Retina (tissue), 1 donor: ENCODE measurements at regions not wholly inside any gene's neighbourhood (a gene's known extent, or its start where the extent isn't known, plus 50 kb on each side); places are given as distances from the start of the nearest gene placed in this dataset.

Experiments used
- DNase-seq: peaks from one replicate; pipeline ENCODE4 v3.0.0-alpha.2; 2016

DNA sequence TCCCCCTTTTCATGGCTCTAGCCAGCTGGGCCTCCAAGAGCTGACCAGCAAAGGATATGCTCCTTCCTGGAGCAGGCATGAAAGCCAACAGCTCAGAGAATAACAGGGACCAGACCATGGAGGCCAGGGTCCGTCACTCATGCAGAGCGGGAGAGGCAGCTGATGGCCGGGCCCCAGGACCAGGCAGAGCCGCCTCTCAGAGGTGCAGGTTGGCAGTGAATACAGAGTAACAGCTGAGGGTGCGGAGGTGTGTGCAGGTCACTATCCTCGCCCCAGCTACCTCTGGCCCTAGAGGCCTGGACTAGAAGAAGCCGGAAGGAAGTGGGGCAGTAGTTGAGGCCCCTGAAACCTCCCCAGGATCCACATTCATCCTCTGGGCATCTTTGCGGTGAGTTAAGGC lies 1377.3 kb downstream of the TBC1D22A start:
- no peak for DNase-seq

DNA sequence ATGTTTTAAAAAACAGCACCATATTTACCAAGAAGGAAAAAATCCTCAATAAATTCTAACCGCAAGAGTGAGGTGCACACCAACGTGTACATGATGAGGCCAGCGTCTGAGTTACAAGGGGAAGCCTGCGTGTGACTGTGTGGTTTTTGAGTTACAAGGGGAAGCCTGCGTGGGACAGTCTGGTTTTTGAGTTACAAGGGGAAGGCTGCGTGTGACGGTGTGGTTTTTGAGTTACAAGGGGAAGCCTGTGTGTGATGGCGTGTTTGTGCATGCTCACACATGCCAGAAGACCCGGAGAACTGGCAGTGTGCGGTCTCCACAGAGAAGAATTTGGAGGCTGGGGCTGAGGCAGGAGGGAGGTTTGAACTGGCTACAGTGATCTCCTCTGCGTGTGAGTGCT lies 1376.4 kb downstream of the TBC1D22A start:
- no peak for DNase-seq

DNA sequence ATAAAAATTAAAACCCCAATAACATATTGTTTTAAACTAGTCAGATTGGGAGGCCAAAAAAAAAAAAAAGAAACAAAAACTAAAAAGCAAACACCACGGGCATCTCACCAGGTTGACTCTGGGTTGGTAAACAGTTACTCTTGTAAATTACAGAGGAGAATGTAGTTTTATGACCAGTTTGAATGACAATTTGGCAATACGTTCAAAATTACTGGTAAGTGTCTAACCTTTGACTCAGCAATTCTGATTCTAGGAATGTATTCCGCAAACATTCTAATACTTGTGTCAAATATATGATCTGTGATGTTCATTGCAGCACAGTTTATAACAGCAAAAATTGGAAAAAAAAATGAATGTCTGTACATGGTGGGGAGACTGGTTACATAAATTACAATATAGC lies 1376.0 kb downstream of the TBC1D22A start:
- no peak for DNase-seq

DNA sequence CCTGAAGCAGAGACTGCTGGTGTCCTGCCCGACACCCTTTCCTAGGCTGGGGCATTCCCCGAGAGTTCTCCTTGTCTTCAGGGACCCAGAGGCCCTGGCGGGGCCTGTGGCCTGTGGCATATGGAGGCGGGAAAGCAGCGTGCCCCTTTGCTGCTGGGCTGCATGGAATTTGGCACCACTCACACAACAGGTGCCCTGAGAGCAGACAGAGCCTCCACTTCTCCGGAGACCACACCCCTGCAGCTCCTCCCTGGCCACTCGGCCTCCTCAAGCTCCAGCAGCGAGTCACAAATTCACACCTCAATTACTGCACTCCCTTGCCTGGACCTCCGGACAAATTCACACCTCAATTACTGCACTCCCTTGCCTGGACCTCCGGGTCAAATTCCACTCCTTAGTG lies 1375.2 kb downstream of the TBC1D22A start:
- DNase-seq, result no peak

DNA sequence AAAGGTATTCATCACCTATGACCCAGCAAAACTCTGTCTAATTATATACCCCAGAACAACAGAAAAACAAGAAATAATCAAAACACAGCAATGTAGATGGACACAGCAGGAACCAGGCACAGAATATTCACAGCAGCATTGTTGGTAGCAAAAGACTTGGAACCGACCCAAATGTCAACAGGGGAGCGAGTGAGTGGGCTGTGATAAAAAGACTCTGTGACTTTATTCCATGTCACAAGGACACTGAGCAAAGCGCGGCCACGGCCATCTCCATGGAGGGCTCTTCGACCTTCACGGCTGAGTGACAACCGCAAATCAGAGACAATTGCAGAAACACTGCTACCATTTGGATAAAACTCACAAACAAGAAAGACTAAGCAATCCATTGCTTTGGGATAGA lies 1373.1 kb downstream of the TBC1D22A start:
- DNase-seq, result no peak

DNA sequence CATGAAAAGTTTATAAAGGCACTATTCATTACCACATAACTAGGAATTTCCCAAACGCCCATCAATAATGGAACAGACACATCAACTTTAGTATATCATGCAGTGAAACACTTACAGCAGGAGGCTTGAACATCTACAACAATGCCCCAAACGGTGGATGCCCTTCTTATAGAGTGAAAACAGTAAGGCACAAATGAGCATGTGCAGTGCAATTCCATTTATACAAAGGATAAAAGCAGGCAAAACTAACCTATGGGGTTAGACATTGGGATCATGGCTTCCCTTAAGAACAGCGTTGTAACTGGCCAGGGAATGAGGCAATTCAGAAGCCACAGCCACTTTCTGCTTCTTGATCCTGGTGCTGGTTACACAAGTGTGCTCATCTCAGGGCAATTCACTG lies 1363.0 kb downstream of the TBC1D22A start:
- DNase-seq, result peak; percentile 32

DNA sequence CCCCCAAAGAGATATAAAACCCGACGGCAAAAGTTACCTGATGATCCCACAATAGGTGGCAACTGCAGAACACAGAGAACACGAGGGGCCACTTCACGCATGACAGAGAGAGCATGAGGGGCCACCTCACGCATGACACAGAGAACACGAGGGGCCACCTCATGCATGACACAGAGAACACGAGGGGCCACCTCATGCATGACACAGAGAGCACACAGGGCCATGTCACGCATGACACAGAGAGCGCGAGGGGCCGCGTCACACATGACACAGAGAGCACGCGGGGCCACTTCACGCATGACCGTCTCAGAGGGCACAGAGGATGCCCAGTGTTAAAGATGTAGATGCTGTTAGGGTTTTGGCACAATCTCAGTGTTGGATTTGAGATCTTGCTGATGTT lies 1359.5 kb downstream of the TBC1D22A start:
- DNase-seq, result no peak

DNA sequence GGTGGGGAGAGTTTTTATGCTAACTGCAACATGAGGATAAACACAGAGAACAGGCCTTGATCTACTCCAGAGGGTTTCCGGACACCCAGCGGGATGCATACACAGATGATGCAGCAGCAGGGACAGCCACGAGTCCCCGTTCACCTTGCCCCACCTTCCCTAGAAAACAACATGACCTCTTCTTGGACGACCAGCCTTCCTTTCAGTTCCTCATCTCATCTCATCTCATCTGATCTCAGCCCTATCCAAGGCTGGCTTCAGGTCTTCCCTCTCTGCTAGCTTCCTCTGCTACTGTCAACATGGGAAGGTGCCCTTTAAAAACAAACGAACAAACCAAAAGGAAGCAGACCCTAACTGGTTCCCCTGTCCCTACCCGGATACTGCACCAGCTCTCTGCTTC lies 1356.2 kb downstream of the TBC1D22A start:
- no peak for DNase-seq

DNA sequence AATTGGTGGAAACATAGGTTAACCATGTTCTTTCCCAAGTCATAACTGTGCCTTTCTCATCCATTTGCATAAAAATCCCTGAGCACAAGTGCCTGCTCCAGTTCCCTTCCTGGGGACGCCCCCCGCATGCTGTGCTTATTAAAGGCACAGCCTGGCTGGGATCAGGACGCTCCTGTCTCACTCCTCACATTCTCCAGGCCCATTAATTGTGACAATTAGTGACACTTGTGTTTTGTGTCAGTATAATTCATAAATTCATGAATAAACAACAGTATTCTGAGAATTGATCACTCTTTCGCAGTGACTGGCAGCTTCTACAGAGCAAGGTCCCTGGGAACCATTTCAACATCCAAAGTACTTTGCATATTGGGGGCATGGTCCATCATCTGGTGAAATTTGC lies 1354.4 kb downstream of the TBC1D22A start:
- DNase-seq, result peak; percentile 43

DNA sequence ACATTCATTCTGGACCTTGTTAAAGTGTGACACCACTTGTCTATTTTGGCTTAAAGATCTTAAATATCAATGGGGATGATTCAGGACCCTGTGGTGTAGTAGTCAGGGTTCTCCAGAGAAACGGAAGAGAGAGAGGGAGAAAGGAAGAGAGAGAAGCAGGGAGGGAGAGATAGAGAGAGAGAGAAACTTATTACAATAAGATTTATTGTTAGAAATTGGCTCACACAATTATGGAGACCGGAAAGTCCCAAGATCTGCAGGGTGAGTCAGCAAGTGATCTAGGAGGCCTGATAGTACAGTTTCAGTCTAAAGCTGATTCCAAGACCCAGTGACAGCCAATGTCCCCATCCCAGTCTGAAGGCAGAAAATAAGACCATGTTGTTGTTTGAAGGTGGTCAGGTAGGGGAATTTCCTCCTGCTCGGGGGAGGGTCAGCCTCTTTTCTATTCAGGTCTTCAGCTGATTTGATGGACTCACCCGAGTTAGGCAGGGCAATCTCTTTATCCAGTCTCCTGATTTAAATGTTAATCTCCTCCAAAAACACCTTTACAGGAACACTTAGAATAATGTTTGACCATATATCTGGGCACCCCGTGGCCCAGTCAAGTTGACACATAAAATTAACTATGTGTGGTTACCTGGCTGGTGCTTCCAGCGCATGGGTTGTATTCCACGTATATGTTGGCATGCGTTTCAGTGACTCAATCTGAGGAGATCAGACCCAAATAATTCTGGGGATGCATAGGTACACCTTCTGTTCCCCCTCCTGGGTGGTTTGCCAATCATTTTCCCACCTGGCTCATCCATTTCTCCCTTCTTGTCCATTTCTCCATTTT lies 1350.5 kb downstream of the TBC1D22A start:
- no peak for DNase-seq

DNA sequence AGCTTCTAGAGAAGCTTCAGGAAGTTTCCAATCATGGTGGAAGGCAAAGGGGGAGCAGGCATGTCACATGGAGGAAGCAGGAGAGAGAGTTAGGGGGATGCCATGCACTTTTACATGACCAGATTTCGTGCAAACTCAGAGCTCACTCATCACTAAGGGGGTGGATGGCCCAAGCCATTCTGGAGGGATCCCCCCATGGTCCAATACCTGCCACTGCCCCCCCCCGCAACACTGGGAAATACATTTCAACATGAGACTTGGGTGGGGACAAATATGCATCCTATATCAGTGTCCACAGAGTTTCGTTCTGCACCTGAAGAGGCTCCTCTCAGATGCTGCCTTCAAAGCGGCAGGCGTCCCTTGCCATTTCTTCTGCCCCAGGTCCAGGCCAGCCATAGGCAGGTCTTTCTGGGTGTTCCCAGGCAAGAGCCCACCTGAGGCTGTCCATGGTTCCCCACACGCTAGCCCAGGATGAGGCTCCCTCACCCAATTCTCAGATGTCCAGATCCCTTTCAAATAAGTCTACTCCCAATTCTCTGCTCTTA lies 1344.3 kb downstream of the TBC1D22A start:
- DNase-seq, result no peak

DNA sequence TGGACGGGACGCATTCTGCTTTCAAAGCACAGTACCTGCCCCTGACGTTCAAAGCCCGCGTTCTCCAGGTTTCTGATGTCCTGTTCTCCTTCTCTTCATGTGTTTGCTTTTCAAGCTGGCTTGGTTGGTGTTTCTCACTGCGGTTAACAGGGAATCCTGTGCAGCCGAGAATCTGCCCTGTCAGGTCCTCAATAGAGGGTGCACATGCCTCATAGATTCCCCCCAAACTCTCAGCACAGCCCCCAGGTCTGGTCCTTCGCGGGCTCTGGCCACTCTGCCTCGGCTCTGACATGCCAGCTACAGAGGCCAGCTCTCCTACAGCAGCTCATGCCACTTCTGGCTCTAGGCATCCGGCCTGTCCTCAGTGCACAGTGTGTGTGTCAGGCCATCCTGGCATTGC lies 1343.8 kb downstream of the TBC1D22A start:
- DNase-seq, result no peak

DNA sequence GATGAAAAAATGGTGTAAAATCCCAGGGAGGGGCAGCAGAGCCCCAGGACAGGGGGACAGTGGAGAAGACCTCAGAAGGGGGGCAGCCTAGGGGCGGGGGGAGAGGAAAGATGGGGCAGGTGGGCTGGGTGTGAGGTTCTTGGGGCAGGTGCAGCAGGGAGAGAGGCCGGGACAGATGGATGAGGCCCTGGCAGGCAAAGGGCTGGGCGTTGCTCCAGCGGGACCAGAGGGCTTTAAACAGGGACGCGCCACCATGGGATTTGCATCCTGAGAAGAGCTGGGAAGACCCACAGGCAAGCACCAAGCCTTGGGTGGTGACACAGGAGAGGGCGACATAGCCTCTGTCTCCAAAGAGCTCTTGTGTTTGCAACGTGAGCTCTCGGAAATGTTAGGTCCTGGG lies 1342.8 kb downstream of the TBC1D22A start:
- DNase-seq, result no peak

DNA sequence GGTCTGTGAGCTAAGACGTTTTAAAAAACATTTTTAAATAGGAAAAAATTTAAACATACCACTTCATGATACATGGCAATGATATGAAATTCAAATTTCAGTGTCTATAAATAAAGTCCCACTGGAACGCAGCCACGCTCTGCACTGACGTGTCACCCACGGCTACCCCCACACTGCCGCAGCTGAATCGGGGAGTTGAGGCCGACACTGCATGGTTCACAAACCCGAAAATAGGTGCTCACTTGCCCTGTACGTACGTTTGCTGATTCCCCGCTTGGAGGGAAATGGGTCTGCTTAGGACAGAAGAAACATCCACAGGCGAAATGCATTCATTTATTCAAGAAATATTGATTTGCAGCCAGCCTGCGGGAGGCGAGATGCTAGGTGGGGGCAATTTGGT lies 1342.3 kb downstream of the TBC1D22A start:
- no peak for DNase-seq

DNA sequence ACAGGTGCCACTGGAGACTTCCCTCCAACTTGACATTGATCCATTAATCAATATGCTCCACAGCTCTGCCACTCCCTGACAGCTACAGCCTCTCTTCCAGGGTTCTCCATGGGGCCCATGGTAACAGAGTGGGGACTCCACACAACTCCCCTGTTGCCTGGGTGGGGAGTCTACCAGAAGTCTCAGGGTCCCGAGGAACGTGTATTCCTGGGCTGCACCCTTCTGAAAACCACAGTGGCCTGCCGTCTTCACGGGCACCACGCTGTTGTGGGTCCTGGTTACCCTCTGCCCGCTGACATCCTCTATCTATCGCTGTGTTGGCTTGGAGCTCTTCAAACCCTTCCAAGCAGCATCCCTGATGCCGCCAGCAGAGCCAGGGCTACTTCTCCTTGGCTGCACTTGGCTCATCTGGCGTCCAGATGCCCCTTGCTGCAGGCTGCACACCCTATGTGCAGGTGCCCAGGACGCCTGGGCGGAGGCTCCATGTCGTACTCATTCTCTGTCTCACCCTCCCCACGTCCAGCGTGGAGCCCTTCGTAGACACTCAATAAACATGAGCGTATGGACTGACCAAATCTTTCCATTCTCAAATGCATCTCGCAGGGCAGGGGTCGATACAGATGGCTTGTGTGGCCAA lies 1341.8 kb downstream of the TBC1D22A start:
- DNase-seq, result no peak

DNA sequence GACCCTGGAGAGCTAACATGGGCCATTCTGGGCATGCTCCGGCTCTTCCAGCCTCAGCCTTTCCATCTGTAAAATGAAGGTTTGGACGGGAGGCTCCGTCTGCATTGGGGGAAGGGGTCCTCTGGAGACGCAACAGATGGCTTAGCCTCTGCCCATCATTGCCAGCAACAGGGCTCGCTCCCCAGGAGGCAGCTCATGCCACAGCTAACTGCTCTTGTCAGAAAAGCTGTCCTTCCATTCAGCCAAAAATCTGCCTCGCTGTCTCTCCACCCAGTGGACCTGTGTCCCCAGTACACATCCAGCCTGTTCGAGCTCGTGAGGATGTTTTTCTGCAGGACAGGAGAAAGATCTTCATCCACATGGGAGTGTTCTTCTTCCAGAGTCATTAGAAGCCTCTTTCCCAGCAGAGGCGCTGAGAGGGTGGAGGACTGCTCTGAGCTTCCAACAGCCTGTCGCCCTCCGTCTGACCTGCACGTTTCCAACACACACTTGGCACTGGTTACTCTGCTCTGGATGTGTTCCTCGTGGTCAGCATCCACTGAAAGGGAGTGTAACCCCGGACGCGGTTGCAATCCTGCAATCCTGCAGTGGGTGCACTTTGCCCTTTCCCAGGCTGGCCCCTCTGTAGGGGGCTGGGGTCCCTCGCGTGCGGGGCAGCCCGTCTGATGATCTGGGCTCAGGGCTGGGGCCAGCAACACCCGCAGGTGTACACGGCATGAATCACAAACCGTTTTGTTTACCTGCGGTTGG lies 1340.9 kb downstream of the TBC1D22A start:
- DNase-seq, result no peak

DNA sequence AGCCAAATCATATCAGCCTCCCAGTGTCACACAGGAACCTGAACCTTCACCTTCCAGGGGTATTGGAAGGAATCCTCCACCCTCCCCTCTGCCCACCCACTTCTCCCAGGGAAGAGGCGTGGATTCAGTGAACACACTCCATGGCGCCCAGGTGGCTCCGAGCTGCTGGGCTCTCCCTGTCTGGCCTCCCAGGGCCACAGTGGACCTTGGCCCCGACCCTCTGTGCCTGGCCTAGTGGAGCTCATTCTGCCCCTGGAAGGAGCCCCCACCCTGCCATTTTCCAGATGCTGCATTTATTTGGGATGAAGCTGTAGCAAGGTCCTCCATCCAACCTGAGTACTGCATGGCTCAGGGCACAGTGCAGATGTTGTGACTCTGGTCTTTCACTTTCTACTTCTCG lies 1340.1 kb downstream of the TBC1D22A start:
- DNase-seq, result no peak

DNA sequence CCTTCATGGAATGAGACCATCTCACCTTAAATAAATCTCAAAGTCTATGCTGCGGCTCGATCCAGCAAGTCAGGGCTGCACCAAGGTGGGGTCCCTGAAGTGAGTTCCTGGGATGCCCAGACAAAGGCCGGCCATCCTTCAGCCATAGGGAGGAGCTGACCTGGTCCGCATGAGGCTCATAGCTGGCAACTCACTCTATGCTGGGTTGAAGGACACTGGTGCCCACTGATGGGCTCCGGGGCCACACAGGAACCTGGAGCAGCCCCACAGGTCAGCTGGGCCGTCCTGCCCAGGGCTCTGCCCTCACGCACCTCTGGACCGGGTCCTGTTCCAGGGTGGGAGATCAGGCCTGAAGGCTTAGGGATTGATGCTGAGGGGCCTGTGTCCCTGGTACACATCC lies 1339.3 kb downstream of the TBC1D22A start:
- no peak for DNase-seq

DNA sequence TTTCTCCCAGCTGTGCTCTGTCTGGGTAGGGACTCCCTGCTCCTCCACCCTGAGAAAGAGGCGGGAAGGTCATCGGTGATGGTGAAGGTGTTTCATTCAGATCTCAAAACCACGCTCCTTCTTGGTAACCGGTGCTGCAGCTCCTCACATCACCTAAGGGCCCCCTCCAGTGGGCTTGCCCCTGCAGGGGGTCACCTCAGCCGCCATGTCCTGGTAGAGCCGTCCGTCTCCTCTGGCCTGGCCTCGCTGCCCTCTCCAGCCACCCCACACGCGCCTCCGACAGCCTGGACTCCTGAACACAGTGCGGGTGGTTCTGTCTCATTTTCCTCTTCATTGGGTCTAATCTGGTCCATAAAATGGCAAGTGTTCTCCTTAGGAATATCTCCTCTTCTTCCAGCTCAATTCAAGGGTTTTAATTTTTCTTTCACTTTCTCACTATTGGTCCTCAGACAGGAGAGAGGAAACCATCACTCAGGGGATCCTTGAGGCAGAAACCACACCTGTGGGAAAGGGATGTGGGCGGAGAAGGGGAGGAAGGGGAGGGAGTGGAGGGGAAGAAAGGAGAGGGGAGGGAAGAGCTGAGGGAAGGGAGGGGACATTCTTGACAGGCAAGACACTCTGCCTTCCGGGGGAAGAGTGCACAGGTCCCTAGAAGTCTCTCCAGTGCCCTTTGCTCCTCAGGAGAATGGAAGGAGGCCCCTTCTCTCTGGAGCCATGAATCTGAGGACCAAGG lies 1338.4 kb downstream of the TBC1D22A start:
- DNase-seq, result no peak

DNA sequence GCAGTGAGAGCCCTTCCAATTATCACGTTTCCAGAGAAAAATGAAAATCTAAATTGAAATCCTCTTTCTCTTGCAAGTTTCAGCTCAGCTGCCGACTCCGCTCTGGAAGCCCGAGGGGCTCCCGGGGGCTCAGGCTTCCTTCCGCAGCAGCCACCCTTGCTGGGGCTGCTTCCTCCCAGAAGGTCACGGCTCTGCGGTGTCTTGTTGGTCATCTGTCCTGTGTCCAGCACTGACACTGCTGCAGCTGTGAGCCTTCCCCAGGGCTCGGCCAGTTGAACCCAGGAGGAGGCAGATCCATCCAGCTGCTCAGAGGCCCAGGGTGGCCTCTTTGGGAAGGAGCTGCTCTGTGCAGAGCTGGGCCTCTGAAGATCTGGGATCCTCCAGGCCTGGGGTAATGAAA lies 1337.2 kb downstream of the TBC1D22A start:
- DNase-seq, result no peak

DNA sequence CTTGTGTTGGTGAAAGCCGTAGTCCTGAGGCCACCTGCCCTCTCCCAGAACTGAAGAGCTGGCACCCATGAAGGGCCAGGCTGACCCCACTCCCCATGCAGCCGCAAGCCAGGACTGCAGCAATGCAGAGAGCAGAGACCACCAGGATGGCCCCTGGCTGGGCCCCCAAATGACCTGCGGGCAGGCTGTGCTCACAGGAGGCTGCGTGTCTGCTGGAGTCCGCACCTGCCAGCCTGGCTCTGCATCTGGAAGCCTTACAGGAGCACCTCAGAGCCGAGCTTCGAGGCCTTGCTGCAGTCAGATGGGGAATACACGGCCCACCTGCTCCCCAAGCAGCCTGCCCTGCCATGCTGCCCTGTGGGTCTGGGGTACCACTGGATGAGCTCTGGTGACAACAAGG lies 1336.8 kb downstream of the TBC1D22A start:
- DNase-seq, result no peak

DNA sequence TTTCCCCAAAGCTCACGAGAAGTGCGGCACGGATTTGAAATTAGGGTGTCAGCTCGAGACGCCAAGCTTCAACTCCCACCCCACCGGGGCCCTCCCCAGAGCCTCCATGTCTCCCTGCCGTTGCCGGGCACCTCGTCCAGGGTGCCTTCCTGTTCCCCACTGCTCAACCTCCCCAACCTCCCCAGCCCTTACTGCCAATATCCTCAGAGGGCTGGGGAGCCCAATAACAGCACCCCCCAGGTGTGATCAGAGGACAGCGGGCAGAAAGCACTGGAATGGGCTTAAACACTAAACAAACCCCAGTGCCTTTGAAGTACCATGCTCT lies 1336.4 kb downstream of the TBC1D22A start:
- DNase-seq, result no peak

DNA sequence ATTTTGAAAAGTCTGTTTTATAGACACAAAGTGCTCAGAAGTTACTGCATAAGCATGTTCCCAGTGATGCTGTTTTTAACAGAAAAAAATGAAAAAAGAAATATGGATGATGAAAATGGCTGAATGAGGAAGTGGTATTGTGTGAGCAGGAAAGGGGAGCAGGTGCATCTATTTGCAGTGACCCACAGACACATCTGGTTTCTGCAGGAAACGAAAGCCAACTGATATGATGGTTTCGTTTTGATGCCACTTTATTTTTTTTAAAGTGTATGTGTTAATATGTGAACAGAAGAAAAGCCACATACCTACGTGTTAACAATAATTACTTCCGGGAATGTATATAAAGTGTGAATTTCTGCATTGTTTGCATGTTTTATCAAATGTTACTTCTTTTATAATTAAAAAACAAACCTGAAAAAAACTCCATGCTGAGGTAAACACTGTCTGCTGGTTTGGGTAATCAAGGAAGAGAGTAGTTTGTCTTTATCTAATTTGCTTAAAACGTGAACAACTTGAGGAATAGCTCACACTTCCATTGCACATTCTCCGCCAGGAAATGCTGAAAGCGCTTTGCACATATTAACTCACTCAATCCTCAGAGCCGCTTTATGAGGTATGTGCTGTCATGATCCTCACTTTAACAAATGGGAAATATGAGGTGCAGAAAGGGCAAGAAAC lies 1335.9 kb downstream of the TBC1D22A start:
- no peak for DNase-seq
